ENCODE measurements at regions not wholly inside any gene's neighbourhood (a gene's known extent, or its start where the extent isn't known, plus 50 kb on each side); places are given as distances from the start of the nearest gene placed in this dataset.

- TF ChIP-seq POLR2AphosphoS5 (IDR thresholded peaks at IDR 0.05) = no peak
- TF ChIP-seq CTCF (IDR thresholded peaks at IDR 0.05) = no peak
These were observed 163.8 kb upstream of the MBNL1 start for GRCh38 chr3:152104847-152105415.

All from prostate gland (tissue), 2 donors.